Testis (tissue), 2 donors: ENCODE measurements at regions not wholly inside any gene's neighbourhood (a gene's known extent, or its start where the extent isn't known, plus 50 kb on each side); places are given as distances from the start of the nearest gene placed in this dataset.

Experiments
- CTCF ChIP-seq, 3 experiments: fragments of 450-650 bp in 2 of 3; fragments of 200-600 bp in 1 of 3; sonication (generic) in 1 of 3; IDR thresholded peaks; one replicate each; pipeline ENCODE4 v1.5.1; 2016 to 2019; ENCODE audit warnings: antibody characterized with exemption in 3 of 3, mild to moderate bottlenecking in 2 of 3, moderate library complexity in 1 of 3
- POLR2A ChIP-seq: fragments of 450-650 bp; IDR thresholded peaks from one replicate; pipeline ENCODE4 v1.6.1; 2017; ENCODE audit warnings: antibody characterized with exemption, mild to moderate bottlenecking, moderate library complexity

- TF ChIP-seq POLR2A (no peak), CTCF (IDR thresholded peaks at IDR 0.05) (no peak)
Observed at GRCh38 chr6:51200676-51201075, 382.0 kb downstream of the TFAP2B start.
